Smooth muscle cell (in vitro differentiated cells): ENCODE measurements at regions not wholly inside any gene's neighbourhood (a gene's known extent, or its start where the extent isn't known, plus 50 kb on each side); places are given as distances from the start of the nearest gene placed in this dataset.

Experiments
- DNase-seq: peaks from one replicate; lab custom pipeline; 2025; ENCODE audit not compliant: unreplicated experiment; lab: John Stamatoyannopoulos, UW
- H2AFZ ChIP-seq: fragments of 200-600 bp; sonication (generic); 2 replicates; pipeline ENCODE4 v1.6.0; 2016; ENCODE audit warnings: antibody characterized with exemption, low read depth, mild to moderate bottlenecking
- H3F3A ChIP-seq: fragments of 200-600 bp; sonication (generic); 2 replicates; pipeline ENCODE4 v1.6.0; 2017; ENCODE audit warnings: antibody characterized with exemption, low read depth
- H3K27ac ChIP-seq: fragments of 200-600 bp; sonication (generic); 2 replicates; pipeline ENCODE4 v1.5.1; 2016; ENCODE audit warnings: low read depth, mild to moderate bottlenecking
- H3K27me3 ChIP-seq: fragments of 200-600 bp; sonication (generic); 2 replicates; pipeline ENCODE4 v1.6.1; 2016; ENCODE audit warnings: low read depth, mild to moderate bottlenecking
- H3K36me3 ChIP-seq: fragments of 200-600 bp; sonication (generic); 2 replicates; pipeline ENCODE4 v1.5.1; 2016; ENCODE audit warnings: low read depth
- H3K4me1 ChIP-seq: fragments of 200-600 bp; sonication (generic); 2 replicates; pipeline ENCODE4 v1.5.1; 2016; ENCODE audit warnings: low read depth
- H3K4me2 ChIP-seq: fragments of 200-600 bp; sonication (generic); 2 replicates; pipeline ENCODE4 v1.6.0; 2016; ENCODE audit warnings: mild to moderate bottlenecking
- H3K4me3 ChIP-seq: fragments of 200-600 bp; sonication (generic); 2 replicates; pipeline ENCODE4 v1.5.1; 2016; ENCODE audit warnings: mild to moderate bottlenecking
- H3K79me2 ChIP-seq: fragments of 200-600 bp; sonication (generic); 2 replicates; pipeline ENCODE4 v1.6.0; 2016; ENCODE audit warnings: low read depth, mild to moderate bottlenecking
- H3K9ac ChIP-seq: fragments of 200-600 bp; sonication (generic); 2 replicates; pipeline ENCODE4 v1.6.0; 2016; ENCODE audit warnings: low read depth
- H3K9me3 ChIP-seq: fragments of 200-600 bp; sonication (generic); replicated peaks from 2 replicates; pipeline ENCODE4 v1.5.1; 2016; ENCODE audit warnings: low read depth
- H4K20me1 ChIP-seq: fragments of 200-600 bp; sonication (generic); 2 replicates; pipeline ENCODE4 v1.6.0; 2016; ENCODE audit warnings: low read depth
- CTCF ChIP-seq: fragments of 200-600 bp; sonication (generic); IDR thresholded peaks from 2 replicates; pipeline ENCODE4 v1.5.1; 2017; ENCODE audit warnings: borderline replicate concordance, mild to moderate bottlenecking, antibody characterized with exemption; ENCODE audit not compliant: insufficient read depth, poor library complexity, severe bottlenecking
- WGBS: methylation state at CpG from one replicate; pipeline ENCODE4 v1.1.7; 2016; ENCODE audit warnings: low lambda C conversion rate; 5-methylcytosine and 5-hydroxymethylcytosine counted together

GRCh38 chr7:114181280-114181679 is 233.3 kb upstream of the FOXP2 start:
- H2AFZ ChIP-seq = no peak overlapping the region
- H4K20me1 ChIP-seq = no peaks in the 10 kb centered on the region
- H3F3A ChIP-seq = no peaks in the 10 kb centered on the region
- no peak overlapping the region for H3K27ac ChIP-seq
- TF ChIP-seq CTCF = no peak
- H3K79me2 ChIP-seq = no peaks in the 10 kb centered on the region
- no peak overlapping the region for H3K4me3 ChIP-seq
- no peak overlapping the region for H3K4me2 ChIP-seq
- DNase-seq = no peak
- H3K4me1 ChIP-seq = peaks cover 8% of the 10 kb centered on the region
- H3K9ac ChIP-seq = no peak overlapping the region
- no peaks in the 10 kb centered on the region for H3K27me3 ChIP-seq
- no peaks in the 10 kb centered on the region for H3K36me3 ChIP-seq
- WGBS = 92% methylated on average over 1 of the region's 1 CpG
- H3K9me3 ChIP-seq = no peaks in the 10 kb centered on the region

GRCh38 chr7:114180556-114181266 is 233.9 kb upstream of the FOXP2 start:
- no peak for TF ChIP-seq CTCF
- no peak overlapping the region for H3K9ac ChIP-seq
- H3K9me3 ChIP-seq = no peaks in the 10 kb centered on the region
- no peak overlapping the region for H3K27ac ChIP-seq
- H3K27me3 ChIP-seq = no peaks in the 10 kb centered on the region
- DNase-seq = no peak
- H3K4me2 ChIP-seq = no peak overlapping the region
- H2AFZ ChIP-seq = no peak overlapping the region
- no peaks in the 10 kb centered on the region for H3F3A ChIP-seq
- no peaks in the 10 kb centered on the region for H3K36me3 ChIP-seq
- H4K20me1 ChIP-seq = no peaks in the 10 kb centered on the region
- H3K4me3 ChIP-seq = no peak overlapping the region
- H3K4me1 ChIP-seq = peaks cover 8% of the 10 kb centered on the region
- no peaks in the 10 kb centered on the region for H3K79me2 ChIP-seq

- no peaks in the 10 kb centered on the region for H3K4me1 ChIP-seq
- H3K9ac ChIP-seq = no peak overlapping the region
- no peaks in the 10 kb centered on the region for H3K27me3 ChIP-seq
- no peaks in the 10 kb centered on the region for H4K20me1 ChIP-seq
- 33% methylated on average over 4 of the region's 4 CpGs for WGBS
- H3K79me2 ChIP-seq = no peaks in the 10 kb centered on the region
- H2AFZ ChIP-seq = no peak overlapping the region
- H3K4me3 ChIP-seq = no peak overlapping the region
- H3K27ac ChIP-seq = no peak overlapping the region
- no peak overlapping the region for H3K4me2 ChIP-seq
- no peaks in the 10 kb centered on the region for H3K36me3 ChIP-seq
- no peaks in the 10 kb centered on the region for H3F3A ChIP-seq
- no peak for DNase-seq
- no peaks in the 10 kb centered on the region for H3K9me3 ChIP-seq
- no peak for TF ChIP-seq CTCF
Measured at GRCh38 chr7:114175125-114175524, 239.5 kb upstream of the FOXP2 start.
